GM19043 (cell line): ENCODE measurements at regions not wholly inside any gene's neighbourhood (a gene's known extent, or its start where the extent isn't known, plus 50 kb on each side); places are given as distances from the start of the nearest gene placed in this dataset.

Source experiments
- ATAC-seq: cut with Tn5 transposase; IDR thresholded peaks from one replicate; pipeline ENCODE4 v1.9.1; 2021; ENCODE audit warnings: low read depth; ENCODE audit not compliant: unreplicated experiment

DNA sequence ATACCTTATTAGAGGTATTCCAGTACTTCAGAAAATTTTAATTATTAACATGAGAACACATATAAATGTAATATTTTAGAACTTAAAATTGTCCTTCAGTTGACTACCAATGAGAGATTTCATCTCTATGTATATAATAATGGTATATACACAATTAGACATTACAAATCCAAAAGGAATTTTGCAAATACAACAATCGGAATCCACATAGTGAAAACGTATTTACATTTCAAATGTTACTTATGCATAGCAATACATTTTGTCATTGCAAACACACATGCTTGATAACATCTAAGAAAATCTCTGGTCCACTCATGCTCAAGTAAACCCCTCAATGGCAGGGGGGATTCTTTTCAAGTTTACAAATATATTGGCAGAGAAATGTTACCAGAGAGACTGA is 2345.2 kb downstream of the PCDH9 start:
- no peak for ATAC-seq

DNA sequence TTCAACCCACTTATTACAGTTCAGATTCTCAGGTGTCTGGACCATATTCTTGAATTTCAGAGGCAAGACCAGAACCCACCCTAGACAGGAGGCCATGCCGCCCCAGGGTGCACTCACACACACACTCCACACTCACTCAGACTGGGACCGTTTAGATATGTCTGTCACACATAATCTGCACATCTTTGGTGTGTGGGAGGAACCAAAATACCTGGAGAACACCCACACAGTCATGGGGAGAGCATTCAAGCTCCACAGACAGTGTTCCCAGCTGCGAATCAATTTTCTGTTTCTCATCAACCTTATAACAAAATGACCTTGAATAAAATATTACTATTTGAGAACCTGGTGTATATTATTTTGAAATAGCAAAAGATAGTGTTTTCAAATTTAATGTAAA is 2353.0 kb downstream of the PCDH9 start:
- ATAC-seq = no peak

DNA sequence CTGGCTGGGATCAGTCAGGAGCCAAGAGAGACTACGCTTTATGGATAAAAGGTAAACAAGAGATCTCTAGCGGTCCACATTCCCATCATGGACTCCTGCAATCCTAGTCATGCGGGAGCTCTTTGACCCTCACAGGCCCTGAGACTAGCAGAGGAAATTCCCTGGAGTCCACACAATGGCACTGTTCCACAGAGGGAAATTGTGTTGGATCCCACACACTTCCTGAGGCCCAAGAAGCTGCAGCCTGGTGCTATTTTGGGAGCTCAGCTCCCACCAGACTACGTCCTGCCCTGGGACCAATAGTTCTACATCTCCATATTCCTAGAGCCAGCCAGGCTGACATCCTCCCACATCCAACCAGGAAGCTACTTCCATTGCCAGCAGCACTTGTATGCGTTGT is 2358.4 kb downstream of the PCDH9 start:
- no peak for ATAC-seq

DNA sequence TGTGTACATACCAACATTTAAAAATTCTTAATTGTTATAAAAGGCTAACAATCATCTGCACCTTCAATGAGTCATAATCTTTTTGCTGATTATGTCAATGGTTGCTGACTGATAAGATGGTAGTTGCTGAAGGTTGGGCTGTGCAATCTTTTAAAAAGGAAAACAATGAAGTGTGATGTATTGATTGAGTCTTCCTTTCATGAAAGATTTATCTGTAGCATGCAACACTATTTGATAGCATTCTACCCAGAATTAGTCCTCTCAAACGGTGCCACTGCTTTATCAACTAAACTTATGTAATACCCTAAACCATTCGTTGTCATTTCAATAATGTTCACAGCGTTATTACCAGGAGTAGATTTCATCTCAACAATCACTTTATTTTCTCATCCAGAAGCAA is 2360.6 kb downstream of the PCDH9 start:
- no peak for ATAC-seq

DNA sequence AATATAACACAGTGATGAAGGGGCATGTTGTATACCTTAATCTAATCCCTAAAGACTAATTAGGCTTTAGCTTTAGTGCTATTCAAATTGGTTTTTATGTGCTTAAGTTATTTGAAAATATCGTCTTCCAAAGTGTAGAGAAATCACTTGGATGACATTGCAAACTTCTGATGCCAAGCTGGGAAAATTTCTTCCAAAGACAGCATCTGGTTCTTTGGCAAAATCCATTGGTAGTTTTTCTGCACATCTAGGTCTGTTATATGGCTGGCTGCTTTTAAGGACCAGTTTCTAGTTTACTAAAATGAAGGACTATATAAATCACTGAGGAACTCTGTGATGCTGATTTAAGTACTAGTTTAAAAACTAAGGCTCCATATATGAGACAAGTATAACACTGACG is 2362.3 kb downstream of the PCDH9 start:
- ATAC-seq = no peak

DNA sequence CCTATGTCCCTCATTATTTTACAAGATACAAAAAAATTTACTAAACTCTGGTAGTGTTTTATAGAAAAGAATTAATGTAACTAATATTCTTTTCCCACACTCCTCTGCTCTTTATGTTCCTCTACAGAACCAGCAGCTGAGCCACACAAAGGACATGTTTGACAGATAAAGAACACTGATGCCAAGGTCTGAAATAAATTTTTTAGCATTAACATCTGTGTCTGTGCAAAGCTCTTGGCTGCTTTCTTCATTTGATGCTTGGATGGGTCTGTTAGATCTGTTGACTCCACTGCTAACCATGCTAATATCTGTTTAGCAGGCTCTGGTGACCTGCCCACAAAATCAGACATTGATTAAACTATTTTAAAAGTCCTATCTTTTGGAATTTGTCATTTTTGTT is 2363.8 kb downstream of the PCDH9 start:
- no peak for ATAC-seq

DNA sequence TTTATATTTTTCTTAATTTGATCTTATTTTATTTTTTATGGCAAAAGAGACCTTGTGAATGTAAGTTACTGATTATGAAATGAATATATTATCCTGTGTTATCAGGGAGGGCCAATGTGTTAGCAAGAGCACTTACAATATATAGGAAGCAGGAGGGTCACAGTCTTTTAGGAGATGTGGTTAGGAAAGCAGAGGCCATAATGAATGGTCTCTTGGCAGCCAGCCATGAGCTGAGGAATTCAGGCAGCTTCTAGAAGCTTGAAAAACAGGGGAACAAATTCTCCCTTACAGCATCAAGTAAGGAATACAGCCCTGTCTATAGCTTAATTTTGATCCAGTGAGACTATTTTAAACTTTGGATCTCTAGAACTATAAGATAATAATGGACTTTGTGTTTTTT is 2374.6 kb downstream of the PCDH9 start:
- no peak for ATAC-seq

DNA sequence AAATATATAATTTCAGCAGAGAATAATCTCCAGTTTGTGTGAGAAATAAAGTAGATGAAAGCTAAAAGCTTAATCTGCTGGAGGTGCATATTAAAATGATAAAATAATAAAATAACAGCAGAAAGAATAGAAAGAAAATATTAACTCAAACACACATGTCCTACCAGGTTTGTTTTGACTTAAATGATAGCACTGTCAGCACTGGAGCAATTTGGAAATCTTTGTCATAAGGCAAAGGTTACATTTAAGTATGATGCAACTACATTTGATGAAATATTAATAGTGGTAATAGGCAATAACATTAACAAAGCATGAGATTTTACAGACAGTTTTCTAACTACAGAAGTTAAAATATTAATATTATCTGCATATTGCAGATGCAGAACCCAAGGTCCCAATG is 2380.1 kb downstream of the PCDH9 start:
- no peak for ATAC-seq

DNA sequence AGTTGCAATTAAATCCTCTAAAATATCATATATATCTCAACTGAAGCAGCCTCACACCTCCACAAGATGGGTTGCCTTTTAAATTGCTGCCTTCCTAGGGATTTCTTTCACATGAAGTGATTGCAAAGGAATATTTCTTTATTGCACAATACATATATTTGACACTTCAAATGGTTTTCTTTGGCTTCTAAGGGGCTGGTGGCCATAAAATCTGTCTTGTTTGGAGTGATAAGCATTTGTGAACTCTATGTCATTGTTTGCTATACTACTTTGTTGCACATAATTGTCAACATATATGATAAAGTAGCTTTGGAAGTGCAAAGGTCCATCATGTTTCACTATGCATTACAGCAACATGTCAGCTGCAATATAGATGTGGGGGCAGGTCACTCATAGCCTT is 2380.9 kb downstream of the PCDH9 start:
- ATAC-seq = no peak

DNA sequence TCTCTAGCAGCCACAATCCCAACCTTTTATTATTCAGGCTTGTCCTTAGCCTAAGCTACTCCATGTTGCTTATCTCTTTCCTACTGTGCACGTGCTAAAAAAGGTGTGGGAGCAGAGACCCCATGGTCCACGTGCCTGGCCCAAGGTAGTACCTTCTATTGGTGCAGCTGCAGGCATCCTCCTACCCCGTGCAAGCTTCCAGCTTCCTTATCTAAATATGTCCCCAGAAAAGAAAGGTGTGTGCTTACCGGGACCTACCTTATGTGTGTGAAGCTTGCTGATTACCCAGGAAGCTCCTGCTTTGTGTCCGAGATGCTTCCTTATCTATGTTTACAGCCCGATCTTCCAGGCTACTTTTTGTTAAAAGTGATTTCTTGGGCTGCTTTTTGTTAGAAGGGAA is 2382.4 kb downstream of the PCDH9 start:
- ATAC-seq = no peak

DNA sequence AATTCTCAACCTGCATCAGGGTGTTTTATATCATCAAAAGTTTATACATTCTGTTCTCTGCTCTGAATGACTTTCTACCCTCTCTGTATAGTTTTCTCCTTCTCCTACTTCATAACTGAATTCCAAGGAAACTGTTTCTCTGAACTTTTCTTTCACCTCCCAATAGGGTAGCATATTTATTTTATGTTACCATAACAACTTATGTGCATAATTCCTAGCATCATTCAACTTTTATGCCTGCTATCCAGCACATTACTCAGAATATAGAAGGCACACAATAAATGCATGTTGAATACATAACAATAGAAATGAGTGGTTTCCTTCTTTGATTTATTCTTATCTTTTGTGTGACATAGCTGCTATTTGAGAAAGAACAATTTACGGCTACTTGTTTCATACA is 2385.0 kb downstream of the PCDH9 start:
- ATAC-seq = no peak

DNA sequence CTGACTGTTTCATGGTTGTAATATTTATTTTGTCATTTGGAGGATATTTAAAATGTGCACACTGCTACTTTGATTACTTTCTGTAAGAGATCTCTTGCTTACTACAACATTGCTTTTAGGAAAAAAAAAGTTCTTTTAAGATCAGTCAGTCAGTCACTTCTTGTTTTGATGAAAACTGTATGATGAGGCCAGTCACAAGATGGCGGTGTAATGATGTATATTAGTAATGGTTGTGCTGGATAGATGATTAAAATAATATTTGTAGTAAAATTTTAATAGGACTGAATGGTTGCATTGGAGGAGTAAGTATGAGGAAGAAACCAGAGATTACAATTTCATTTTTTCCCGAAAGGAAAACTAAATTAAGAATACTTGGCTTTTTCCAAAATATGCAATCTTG is 2411.1 kb downstream of the PCDH9 start:
- ATAC-seq = no peak

DNA sequence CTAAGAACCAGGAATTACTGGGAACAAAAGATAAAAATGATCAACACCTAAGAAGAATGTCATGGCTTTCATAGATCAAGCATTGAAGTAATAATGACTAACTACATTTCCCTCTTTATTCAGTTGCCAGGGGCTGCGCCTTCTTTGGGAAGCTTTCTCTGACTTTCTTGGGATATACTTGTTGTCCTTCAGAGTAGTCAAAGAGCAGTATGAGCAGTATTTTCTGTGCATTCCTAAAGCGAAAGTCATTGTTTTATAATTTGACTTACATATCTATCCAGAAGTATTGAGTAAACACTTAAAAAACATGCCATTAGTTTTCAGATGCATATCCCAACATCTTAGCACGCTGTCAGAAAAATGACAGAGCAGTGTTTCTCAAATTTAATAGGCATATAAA is 2412.4 kb downstream of the PCDH9 start:
- no peak for ATAC-seq

DNA sequence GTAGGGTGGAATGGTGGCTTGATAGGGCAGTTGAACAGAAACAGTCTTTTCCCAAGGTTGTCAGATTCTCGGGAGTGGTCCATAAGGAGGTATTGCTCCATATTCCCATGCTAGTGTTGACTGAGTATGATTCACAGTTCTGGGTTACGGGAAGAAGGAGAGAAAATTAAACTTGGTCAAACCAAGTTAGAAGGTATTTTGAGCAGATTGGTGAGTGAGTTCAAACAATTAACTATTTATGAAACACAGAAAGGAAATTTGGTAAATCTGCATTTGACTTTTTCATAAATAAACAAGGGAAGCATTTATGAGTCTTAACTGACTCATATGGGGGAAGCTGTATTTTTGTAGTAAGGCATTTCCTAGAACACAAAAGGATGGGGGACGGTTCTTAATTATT is 2419.4 kb downstream of the PCDH9 start:
- no peak for ATAC-seq

DNA sequence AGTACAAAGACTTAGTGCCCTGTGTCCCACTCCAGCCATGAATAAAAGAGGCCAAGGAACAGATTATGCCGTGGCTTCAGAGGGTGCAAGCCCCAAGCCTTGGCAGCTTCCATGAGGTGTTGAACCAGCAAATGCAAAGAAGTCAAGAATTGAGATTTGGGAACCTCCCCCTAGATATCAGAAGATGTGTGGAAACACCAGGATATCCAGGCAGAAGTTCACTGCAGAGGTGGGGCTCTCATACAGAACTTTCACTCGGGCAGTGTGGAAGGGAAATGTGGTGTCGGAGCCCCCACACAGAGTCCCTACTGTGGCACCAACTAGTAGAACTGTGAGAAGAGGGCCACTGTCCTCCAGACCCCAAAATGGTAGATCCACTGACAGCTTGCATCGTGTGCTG is 2421.4 kb downstream of the PCDH9 start:
- no peak for ATAC-seq

DNA sequence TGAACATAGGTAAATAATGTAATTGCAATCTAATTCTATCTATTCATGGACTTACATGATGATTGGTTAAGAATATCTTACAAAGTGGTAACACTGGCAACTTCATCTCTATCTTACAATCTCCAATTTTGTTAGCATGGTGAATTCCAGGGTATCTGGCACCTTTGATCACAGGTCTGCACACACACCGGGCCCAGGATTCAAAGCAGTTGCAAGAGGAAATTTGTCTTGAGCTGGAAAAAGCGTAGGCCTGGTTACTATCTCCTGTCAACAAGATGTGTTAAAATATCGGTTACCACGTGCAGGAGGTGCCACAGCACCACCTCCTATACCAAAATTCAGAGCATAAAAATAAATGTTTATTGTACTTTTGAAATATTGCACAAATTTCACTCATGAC is 2428.4 kb downstream of the PCDH9 start:
- no peak for ATAC-seq

DNA sequence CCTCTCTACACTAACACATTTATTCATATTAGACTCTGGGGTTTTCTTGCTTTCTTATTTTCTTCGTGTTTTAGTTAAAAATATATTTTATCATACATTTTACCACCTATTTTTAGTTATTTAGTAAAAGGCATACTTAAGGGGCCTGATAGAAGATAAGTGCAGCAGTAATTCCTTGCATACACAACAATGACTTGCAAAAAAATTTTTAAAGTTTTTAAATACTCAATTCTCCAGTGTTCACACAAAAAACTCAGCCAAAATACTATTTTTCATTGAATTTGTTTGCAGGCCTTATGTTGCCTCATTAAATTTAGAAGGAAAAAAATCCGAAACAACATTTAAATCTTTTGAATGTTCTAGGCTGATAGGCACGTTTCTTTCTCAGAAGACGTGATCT is 2431.7 kb downstream of the PCDH9 start:
- ATAC-seq = no peak

DNA sequence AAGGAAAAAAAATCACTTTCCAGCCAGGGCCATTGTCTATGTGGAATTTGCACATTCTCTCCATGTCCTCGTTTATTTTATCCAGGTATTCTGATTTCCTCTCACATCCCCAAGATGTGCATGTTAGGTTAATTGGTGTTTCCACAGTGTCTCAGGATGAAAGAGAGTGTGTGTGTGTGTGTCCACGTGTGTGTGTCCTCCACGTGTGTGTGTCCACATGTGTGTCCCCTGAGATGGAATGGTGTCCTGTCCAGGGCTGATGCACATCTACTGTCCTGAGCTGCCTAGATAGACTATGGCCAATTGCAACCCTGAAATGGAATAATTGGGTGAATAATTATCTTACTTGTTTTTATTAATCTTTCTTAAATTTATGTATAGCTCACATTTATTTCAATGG is 2436.5 kb downstream of the PCDH9 start:
- no peak for ATAC-seq

DNA sequence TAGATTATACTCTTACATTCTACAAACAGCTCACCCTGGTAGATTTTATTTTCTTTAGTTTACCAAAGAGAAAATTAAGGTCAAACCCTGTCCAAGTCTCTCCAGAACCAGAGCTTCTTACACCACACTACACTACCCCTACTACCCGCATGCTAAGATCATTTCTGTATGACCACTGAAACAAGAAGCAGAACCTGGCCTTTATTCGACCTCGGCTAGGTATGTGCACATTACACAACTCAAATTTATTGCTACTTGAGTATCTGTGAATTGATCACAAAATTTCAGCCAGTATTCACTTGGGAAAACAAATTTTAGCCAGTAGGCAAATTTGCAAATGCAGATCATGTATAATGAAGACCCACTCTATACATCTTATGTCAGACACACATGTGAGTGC is 2437.0 kb downstream of the PCDH9 start:
- no peak for ATAC-seq

DNA sequence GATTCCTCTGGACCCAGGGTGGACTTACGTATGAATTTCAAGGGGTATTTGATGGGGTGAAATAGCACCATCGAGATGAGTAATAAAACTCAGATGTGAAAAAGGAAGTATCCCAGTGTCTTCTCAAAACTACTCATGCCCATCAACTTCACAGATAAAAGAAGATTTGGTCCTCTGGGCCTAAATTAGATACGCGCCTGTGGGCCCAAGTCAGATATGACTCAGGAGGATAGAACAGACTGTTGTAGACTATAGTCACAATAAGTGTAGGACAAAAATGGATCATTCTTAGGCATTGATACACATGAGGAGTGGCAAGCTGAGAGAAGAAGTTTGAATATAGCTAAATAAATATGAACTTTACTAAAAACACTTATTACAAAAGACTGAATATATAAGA is 2438.8 kb downstream of the PCDH9 start:
- no peak for ATAC-seq

DNA sequence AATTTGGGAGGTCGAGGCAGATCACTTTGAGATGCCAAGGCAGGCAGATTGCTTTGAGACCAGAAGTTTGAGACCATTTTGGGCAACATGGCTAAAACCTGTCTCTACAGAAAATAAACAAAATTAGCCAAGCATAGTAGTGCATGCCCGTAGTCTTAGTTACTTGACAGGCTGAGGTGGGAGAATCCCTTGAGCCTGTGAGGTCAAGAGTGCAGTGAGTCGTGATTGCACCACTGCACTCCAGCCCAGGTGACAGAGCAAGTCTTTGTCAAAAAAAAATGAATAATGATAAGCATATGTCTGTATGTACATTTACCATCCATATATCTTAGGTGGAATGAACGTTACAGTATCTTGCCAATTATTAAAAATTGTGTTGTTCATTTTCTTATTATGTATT is 2447.7 kb downstream of the PCDH9 start:
- ATAC-seq = no peak

DNA sequence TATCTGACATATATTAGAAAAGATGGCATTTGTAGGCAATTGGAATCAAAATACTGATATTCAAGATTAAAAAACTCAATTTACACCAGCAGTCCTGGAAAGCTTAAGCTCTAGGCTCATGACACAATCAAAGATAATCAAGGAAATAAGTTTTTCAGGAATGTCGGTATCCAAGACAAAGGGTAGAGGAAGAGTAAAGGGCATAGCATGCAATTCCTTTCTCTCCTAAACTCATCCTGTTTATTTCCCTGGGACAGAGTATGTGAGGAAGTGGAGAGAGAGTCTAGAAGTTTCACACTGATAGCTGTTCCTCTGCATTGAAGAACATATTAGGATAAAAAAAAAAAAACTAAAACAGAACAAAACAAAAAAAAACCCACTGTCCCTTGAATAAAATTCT is 2452.1 kb downstream of the PCDH9 start:
- no peak for ATAC-seq

DNA sequence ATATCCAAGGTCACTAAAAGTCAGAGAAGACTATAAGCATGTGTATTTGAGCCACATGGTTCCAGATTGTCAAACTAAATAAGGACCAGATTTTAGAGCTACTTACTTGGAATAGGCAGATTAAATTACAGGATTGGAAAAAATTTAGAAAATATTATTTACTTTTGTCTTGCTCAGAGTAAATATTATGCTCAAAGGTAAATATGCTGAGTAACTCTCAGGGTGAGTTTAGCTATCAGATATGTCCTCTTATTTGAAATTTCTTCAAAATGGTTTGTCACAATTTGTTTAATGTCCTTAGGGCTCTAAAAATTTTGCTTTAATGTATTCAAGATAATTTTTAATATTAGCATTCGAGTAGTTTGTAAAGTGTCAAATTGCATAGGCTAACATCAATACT is 2455.2 kb downstream of the PCDH9 start:
- no peak for ATAC-seq

DNA sequence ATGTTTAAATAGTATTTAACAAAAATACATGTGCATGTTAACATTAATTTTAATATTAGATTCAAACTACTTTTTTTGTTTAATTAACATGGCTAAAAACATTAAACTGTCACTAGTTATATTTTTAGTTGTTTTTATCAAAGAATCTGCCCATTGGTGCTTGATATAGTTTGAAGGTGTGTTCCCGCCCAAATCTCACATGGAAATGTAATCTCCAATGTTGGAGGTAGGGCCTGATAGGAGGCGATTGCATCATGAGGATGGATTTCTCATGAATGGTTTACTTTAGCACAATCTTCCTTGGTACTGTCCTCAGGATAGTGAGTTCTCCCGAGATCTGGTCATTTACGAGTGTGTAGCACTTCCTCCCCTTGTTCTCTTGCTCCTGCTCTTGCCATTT is 2459.4 kb downstream of the PCDH9 start:
- no peak for ATAC-seq
